Keratinocyte (primary cell): ENCODE measurements at regions not wholly inside any gene's neighbourhood (a gene's known extent, or its start where the extent isn't known, plus 50 kb on each side); places are given as distances from the start of the nearest gene placed in this dataset.

Source experiments
- DNase-seq: peaks from one replicate; pipeline ENCODE4 v3.0.0-alpha.2; 2011; ENCODE audit warnings: low read depth, missing footprints, low spot score
- FAIRE-seq: peaks from 2 replicates; lab custom pipeline; 2011; peaks lifted over from hg19 to GRCh38; lab: Jason Lieb, UNC
- H2AFZ ChIP-seq: 2 replicates; pipeline ENCODE4 v1.6.0; 2012; ENCODE audit warnings: low read length, control low read depth, inconsistent platforms; ENCODE audit not compliant: control insufficient read depth
- H3K27ac ChIP-seq: 2 replicates; pipeline ENCODE4 v1.5.1; 2011; ENCODE audit warnings: low read length; ENCODE audit not compliant: control insufficient read depth, insufficient read depth
- H3K27me3 ChIP-seq: 3 replicates; pipeline ENCODE4 v1.6.0; 2011; ENCODE audit warnings: low read length; ENCODE audit not compliant: control insufficient read depth, insufficient read depth; ENCODE audit errors: extremely low read depth
- H3K36me3 ChIP-seq, 2 experiments: 2 replicates in 1 of 2; 3 replicates in 1 of 2; pipeline ENCODE4 v1.5.1; 2011; ENCODE audit warnings: low read length in 2 of 2, mild to moderate bottlenecking in 1 of 2; ENCODE audit not compliant: control insufficient read depth in 2 of 2, insufficient read depth in 2 of 2; ENCODE audit errors: extremely low read depth in 1 of 2
- H3K4me1 ChIP-seq: 3 replicates; pipeline ENCODE4 v1.5.1; 2011; ENCODE audit warnings: low read length; ENCODE audit not compliant: control insufficient read depth, insufficient read depth; ENCODE audit errors: extremely low read depth
- H3K4me2 ChIP-seq: 3 replicates; pipeline ENCODE4 v1.6.0; 2011; ENCODE audit warnings: low read depth, low read length; ENCODE audit not compliant: control insufficient read depth, insufficient read depth; ENCODE audit errors: extremely low read depth
- H3K4me3 ChIP-seq, 3 experiments: fragments of 200-600 bp in 1 of 3; sonication (generic) in 1 of 3; 2 replicates in 2 of 3; 3 replicates in 1 of 3; pipeline ENCODE4 v1.5.1; 2011 to 2016; ENCODE audit warnings: low read length in 3 of 3, mild to moderate bottlenecking in 3 of 3, control low read depth in 2 of 3, inconsistent platforms in 1 of 3, low read depth in 1 of 3, mixed read lengths in 1 of 3, mixed run types in 1 of 3, moderate library complexity in 1 of 3; ENCODE audit not compliant: control insufficient read depth in 2 of 3, insufficient read depth in 2 of 3; ENCODE audit errors: extremely low read depth in 1 of 3
- H3K79me2 ChIP-seq: 2 replicates; pipeline ENCODE4 v1.6.0; 2012; ENCODE audit warnings: low read length; ENCODE audit not compliant: control insufficient read depth, insufficient read depth
- H3K9ac ChIP-seq: 3 replicates; pipeline ENCODE4 v1.6.0; 2011; ENCODE audit warnings: low read length; ENCODE audit not compliant: control insufficient read depth, insufficient read depth; ENCODE audit errors: extremely low read depth
- H3K9me1 ChIP-seq: 3 replicates; pipeline ENCODE4 v1.6.0; 2011; ENCODE audit warnings: low read length; ENCODE audit not compliant: control insufficient read depth, insufficient read depth; ENCODE audit errors: extremely low read depth
- H3K9me3 ChIP-seq: 2 replicates; pipeline ENCODE4 v1.5.1; 2012; ENCODE audit warnings: low read depth, low read length; ENCODE audit not compliant: control insufficient read depth
- H4K20me1 ChIP-seq: 3 replicates; pipeline ENCODE4 v1.6.0; 2011; ENCODE audit warnings: low read length; ENCODE audit not compliant: control insufficient read depth, insufficient read depth; ENCODE audit errors: extremely low read depth
- CTCF ChIP-seq, 3 experiments: IDR thresholded peaks in 1 of 3; conservative IDR thresholded peaks in 1 of 3; optimal IDR thresholded peaks in 1 of 3; 2 replicates in 2 of 3; 3 replicates in 1 of 3; pipeline versions ENCODE3 to v1.5.1; 2011; ENCODE audit warnings: low read length in 3 of 3, mild to moderate bottlenecking in 3 of 3, moderate library complexity in 2 of 3, control low read depth in 1 of 3, inconsistent platforms in 1 of 3; ENCODE audit not compliant: insufficient read depth in 2 of 3; ENCODE audit errors: extremely low read depth in 1 of 3
- EZH2 ChIP-seq: IDR thresholded peaks from one replicate; pipeline ENCODE4 v1.6.1; 2012; ENCODE audit warnings: inconsistent platforms, mild to moderate bottlenecking, low read length, moderate library complexity
- dilution Hi-C: fragments of 300-500 bp; cut with MboI; formaldehyde crosslinking; loops from one replicate; pipeline ENCODE4 v1.7.0; 2020; ENCODE audit warnings: low sequenced_read_pairs; ENCODE audit not compliant: extremely low pct_ligation_motif_present

- TF ChIP-seq EZH2 (no peak), CTCF (optimal IDR thresholded peaks at IDR 0.05 in 1 of 3, IDR thresholded peaks at IDR 0.05 in 1 of 3, conservative IDR thresholded peaks at IDR 0.05 in 1 of 3; ENCODE audit: extremely low read depth in 1 of 3, insufficient read depth in 2 of 3, low read length in 3 of 3) (no peak)
- Histone ChIP-seq H3K9me3 (no peaks in the 10 kb centered on the region), H3K27me3 (no peaks in the 10 kb centered on the region), H3K79me2 (no peaks in the 10 kb centered on the region), H3K4me1 (no peaks in the 10 kb centered on the region), H3K27ac (no peak overlapping the region), H3K36me3 (no peaks in the 10 kb centered on the region), H3K9ac (no peak overlapping the region), H4K20me1 (no peaks in the 10 kb centered on the region), H3K4me3 (no peak overlapping the region), H3K4me2 (no peak overlapping the region), H2AFZ (no peak overlapping the region), H3K9me1 (no peaks in the 10 kb centered on the region)
- FAIRE-seq: no peak
- DNase-seq: no peak
- dilution Hi-C loops: no loop called here
Observed at GRCh38 chr11:28822576-28822975, 714.4 kb downstream of the METTL15 start.

GRCh38 chr11:28820296-28820989 lies 712.3 kb downstream of the METTL15 start:
- Histone ChIP-seq H3K27me3 (no peaks in the 10 kb centered on the region), H3K9me1 (no peaks in the 10 kb centered on the region), H3K9me3 (no peaks in the 10 kb centered on the region), H3K4me1 (no peaks in the 10 kb centered on the region), H3K9ac (no peak overlapping the region), H2AFZ (no peak overlapping the region), H3K27ac (no peak overlapping the region), H4K20me1 (no peaks in the 10 kb centered on the region), H3K4me3 (no peak overlapping the region), H3K4me2 (no peak overlapping the region), H3K79me2 (no peaks in the 10 kb centered on the region), H3K36me3 (no peaks in the 10 kb centered on the region)
- TF ChIP-seq CTCF (optimal IDR thresholded peaks at IDR 0.05 in 1 of 3, IDR thresholded peaks at IDR 0.05 in 1 of 3, conservative IDR thresholded peaks at IDR 0.05 in 1 of 3; ENCODE audit: extremely low read depth in 1 of 3, insufficient read depth in 2 of 3, low read length in 3 of 3): no peak
- dilution Hi-C loops: no loop called here
- DNase-seq (no peak), FAIRE-seq (no peak)
